HG03469 (cell line): ENCODE measurements at regions not wholly inside any gene's neighbourhood (a gene's known extent, or its start where the extent isn't known, plus 50 kb on each side); places are given as distances from the start of the nearest gene placed in this dataset.

ENCODE experiments used
- ATAC-seq: cut with Tn5 transposase; IDR thresholded peaks from one replicate; pipeline ENCODE4 v1.9.1; 2021; ENCODE audit warnings: mild to moderate bottlenecking, moderate library complexity, moderate number of reproducible peaks; ENCODE audit not compliant: unreplicated experiment

- ATAC-seq: no peak
Observed at GRCh38 chr5:98700730-98701129, 72.7 kb upstream of the RGMB start.

DNA sequence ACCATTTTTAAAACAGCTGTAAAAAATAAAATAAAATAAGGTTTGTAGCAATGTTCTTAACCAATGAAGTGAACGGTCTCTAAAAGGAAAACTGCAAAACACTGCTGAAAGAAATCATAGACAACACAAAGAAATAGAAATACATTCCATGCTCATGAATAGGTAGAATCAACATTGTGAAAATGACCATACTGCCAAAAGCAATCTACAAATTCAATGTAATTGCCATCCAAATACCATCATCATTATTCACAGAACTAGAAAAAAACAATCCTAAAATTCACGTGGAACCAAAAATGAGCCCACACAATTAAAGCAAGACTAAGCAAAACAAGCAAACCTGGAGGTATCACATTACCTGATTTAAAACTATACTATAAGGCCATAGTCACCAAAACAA is 67.6 kb upstream of the RGMB start:
- no peak for ATAC-seq

DNA sequence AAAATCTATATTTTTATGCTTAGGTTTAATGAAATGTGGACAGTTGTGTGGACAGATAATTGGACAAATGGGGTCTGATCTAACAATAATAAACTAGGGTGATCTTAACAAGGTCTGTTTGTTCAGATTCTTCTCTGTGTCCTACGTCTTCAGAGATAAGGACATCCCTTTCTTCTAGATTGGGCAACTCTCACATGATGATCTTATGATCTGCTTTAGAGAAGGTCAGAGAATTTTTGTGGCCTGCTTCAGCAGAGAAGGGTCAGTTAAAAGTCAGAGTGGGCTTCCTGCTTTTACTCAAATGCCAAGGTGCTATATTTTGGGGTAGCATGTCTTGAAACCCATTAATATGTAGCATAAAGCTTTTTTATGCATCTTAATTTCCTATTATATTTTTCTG is 63.8 kb upstream of the RGMB start:
- no peak for ATAC-seq

- ATAC-seq: no peak
Observed at GRCh38 chr5:98713027-98713426, 60.4 kb upstream of the RGMB start.

DNA sequence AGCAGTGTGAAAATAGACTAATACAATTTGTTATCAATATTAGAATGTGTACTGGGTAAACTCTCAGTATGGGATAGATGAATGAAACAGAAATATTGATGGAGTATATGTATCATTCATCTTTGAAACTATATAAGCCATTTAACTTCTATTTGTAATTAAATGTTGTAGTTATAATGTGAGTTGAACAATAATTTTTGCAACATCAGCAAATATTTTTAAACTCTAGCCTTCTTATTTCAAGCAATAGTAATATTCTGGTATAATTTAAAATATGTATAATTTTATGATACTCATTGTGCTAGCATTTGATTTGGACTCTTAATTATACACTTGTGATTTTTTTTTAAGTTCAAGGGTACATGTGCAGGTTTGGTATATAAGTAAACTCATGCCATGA is 59.6 kb upstream of the RGMB start:
- no peak for ATAC-seq

DNA sequence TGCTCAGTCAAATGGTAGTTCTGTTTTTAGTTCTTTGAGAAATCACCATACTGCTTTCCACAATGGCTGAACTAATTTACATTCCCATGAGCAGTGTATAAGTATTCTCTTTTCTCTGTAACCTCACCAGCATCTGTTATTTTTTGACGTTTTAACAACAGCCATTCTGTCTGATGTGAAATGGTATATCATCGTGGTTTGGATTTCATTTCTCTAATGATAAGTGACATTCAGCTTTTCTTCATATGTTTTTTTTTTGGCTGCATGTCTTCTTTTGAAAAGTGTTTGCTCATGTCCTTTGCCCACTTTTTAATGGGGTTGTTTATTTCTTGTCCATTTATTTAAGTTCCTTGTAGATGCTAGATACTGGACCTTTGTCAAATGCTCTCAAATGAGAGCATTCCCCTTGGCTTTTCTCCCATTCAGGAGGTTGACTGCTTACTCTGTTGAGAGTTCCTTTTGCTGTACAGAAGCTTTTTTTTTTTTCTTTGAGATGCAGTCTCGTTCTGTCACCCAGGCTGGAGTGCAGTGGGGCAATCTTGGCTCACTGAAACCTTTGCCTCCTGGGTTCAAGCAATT is 58.7 kb upstream of the RGMB start:
- ATAC-seq: no peak

DNA sequence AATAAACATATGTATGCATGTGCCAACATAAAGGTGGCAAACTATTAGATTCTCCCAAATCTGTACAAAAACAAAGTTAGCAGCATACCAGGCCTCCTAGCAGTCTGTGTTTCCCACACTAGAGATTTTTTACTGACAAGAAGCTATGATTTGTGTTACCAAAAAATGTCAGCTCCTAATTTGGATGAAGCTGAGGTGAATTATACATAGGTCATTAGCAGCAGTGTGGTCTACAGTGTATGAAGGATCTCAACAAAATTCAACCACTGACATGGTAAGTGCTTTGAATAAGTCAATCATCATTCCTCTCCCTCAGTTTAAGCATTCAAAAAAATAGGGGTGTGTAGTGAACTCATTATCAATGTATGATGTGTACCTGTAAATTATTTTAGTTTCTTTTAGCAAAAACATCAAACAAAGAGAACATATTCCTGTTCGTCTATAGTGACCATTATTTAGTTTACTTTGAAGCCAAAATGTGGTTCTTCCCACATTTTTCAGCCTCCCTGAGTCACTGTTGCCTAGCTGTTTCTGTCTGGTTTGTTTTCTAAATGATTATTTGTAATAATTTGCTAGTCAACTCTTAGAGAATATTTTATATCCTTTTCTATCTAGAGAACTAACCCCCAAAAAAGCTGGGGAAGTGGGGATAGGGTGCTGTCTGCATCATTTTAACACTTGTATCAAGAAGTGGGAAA is 52.1 kb upstream of the RGMB start:
- no peak for ATAC-seq

- no peak for ATAC-seq
Observed at GRCh38 chr5:98722188-98722587, 51.3 kb upstream of the RGMB start.

DNA sequence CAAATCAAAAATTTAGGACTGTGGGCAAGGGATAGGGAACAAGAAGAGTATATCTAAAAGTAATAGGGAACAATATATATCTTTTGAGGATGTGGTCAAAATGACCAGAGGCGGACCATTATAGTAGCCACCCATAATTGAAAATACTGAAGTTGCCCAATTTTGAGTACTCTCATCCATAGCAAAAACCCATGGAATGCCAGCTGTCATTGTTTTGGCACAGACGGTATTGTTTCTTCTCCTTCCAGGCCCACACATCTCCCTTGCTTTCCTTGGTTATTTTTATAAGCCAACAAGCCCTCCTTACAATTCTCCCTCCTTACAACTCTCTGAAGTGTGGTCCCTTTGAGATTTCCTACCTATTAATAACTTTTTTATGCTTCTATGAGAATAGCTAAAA is 50.4 kb upstream of the RGMB start:
- no peak for ATAC-seq
